EL (cell line): ENCODE measurements at regions not wholly inside any gene's neighbourhood (a gene's known extent, or its start where the extent isn't known, plus 50 kb on each side); places are given as distances from the start of the nearest gene placed in this dataset.

Source experiments
- DNase-seq: peaks from one replicate; pipeline ENCODE4 v3.0.0-alpha.2; 2016

DNA sequence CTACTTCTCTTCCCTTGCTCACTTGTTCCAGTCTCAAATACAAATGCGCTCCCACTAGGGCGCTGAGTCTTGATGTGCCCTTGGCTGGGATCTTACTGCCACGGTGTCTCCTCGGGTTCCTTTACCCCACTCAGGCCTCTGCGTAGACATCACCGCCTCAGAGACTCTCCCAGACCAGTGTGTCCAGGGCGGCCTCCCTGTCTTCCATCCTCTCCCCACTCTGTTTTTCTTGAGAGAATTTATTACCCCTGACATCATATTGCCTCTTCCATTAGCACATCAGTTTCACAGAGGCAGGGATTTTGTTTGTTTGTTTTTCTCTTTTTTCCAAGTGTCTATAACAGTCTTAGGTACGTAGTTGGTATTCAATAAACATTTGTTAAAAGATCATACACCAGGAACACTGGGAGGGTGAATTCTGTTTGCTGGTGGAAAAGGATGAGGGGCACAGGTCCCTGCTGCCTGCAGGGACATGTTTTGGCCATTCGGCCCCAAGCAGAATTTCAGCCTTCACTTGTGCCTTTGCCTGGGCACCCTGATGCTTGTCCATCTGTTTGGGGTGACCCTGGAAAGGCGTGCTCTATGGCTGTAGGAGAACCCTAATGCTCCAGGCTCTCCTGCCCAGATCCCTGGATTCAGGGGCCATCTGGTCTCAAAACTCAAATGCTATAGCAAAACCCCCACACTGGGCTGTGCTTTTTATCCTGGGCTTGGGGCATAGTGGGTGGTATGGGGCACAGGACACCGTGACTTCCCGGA lies 55.0 kb downstream of the RPL37A start:
- DNase-seq: no peak

DNA sequence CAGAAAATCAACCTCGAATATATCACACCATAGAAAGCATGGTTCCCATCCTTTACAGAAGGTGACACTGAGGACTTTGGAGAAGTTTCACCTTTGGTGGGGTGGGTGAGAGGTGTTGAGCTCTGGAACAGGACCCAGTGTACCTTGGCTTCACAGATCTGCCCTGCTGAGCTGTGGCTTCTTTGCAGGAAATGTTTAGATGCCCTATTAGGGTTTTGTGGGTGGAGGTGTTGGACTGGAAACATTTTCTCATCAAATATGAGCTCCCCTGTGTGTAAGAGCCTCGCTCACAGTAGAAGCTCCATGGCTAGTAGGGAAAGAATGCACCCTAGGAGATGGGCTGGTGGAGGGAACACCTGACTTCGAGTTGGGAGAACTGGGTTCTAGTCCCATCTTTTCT lies 55.6 kb downstream of the RPL37A start:
- no peak for DNase-seq

DNA sequence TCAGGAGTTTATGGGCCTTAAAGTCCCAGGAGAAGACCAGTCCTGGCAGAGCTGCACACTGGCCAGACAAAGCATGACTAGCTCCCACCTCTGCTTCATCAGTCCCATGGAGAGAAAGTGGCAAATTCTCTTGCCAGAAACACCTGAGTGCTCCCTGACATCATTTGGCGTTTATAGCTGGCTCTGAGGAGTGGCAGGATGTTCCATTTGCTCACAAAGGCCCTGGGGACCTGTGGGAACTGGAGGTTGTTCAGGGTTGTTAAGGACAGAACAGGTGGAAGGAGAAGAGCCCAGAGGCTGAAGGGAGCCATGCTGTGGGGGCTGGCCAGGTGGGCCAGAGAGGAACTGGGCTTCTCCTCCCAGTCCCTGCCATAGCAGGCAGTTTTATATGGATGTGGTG lies 56.1 kb downstream of the RPL37A start:
- no peak for DNase-seq

DNA sequence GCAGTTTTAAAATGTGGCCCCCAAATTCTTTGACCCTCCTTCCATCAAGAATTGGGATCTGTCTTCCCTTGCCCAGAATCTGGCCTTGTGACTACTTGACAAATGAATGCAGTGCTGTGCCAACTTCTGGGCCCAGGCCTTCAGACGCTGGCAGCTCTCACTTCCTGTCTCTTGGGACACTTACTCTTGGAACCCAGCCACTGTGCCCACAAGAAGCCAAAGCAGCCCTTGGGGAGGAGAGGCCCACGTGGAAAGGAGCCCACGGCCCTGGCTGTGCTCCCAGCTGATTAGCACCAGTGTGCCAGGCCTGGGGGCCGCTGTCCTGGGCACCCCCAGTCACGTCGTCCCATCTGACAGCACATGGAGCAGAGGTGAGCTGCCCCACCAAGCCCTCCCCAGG lies 56.6 kb downstream of the RPL37A start:
- peak; percentile 71 for DNase-seq

DNA sequence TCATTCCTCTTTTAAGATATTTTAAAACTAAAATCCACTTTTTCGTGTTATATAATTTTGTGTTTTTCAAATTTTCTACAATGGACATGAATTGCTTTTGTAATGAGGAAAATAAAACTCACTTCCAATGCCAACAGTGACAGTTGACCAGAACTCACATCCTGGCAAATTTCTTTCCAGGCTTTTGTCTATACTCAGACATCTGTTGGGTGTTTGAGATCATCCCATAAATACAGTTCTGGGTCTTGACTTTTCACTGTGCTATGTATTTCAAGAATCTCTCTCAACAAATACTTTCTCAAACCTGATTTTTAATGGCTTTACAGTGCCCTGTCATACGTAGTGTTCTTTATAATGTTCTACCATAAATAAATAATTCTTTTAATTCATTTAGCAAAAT lies 57.6 kb downstream of the RPL37A start:
- no peak for DNase-seq

DNA sequence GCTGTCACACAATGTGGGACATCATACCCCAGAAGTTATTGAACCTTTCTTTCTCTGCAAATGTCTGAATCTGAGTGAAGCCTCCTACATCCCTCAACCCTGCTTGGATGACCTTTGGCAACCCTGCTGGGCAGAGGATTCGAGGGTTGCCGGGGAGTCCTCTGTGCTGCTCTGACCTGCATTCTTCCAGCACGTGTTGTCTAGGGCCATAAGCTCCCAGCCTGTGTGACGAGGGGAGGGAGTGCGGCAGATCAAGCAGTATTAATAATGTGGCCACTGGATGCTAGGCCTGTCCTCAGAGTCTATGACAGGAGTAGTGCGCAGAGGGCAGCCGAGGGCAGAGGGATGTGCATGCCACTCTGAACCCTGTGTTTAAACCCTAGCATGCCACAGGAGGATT lies 58.8 kb downstream of the RPL37A start:
- DNase-seq: no peak

DNA sequence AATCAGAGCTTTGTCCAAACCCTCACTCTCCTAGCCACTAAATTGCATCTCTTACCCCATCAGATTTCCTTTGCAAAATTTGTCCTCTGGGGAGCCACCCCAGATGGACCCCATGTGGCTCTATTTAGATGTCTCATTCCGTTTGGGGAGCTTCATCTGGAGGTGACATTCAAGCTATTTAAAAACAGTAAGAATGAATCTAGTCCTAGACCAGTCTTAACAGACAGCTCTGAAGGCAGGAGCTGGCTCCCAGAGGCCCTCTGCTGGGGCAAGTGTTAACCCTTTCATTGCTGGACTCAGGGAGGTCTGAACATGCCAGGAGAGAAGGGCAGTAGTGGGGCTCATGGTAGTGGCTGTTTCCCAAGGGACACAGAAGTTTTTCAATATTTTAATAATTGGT lies 59.2 kb downstream of the RPL37A start:
- no peak for DNase-seq

DNA sequence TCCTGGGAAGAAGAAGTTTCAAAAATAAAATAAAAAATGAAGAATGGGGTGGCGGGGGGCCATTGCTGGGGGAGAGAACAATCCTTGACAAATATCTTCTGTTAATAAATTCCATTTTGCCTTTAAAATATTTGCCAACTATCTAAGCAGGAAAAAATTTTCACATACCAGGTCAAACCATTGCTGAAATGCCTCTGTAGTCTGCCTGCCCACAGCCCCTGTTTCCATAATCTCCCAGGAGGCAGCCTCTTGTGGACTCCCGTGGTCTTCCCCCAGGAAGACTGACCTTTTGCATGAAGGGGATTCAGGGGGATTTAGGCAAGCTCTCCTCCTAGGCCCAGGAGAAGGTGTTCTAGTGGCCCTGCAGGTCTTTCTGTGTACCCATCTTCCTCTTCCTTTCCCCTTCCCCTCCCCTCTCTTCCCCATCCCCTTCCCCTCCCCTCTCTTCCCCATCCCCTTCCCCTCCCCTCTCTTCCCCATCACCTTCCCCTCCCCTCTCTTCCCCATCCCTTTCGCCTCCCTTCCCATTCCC lies 61.0 kb downstream of the RPL37A start:
- no peak for DNase-seq

DNA sequence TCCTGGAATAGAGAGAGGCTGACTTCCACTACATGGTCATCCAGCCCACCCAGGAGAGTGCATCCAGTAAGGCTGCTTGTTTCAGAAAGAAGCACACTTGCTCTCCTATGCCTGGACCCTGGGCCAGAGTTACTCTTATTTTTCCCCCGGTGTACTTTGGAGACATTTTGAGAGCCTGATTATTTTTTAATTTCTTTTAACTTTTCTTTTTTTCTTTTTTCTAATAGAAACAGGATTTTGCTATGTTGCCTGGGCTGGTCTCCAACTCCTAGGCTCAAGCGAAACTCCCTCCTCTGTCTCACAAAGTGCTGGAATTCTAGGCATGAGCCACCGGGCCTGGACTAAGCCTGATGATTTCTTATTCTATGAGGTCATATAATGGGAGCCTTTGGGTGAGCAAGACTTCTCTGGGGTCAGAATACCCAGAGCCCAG lies 62.2 kb downstream of the RPL37A start:
- peak; percentile 60 for DNase-seq

DNA sequence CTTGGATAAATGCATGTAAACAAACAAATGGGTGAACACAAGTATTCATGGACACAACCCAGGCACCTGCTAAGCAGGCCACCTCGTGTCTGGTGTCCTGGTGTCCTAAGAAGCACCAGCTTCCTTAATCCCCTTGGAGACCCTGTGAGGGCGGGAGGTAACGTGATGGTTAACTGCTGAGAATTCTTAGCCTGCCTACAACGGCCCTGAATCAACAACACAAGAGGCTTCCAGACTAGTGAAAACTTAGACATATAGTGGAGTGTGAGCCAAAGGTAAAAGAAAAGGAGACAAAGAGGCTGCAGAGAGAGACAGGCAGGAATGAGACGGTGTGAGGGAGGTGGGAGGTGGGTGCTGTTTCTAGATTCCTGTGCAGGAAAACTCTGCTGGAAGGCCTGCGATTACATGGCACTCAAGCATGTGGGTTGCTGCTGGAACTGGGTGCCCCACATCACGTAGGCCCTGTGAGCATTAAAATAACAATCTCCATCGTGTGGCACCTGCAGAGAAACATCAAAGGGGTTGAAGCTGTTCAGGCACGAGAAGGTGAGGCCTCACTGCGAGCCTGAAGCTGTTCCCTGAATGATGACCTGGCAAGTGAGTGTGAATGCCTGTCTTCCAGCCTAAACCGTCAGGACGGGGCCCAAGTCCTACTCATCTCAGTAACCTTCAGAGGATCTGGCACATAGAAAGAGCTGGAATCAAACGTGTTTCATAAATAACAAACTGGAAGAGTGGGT lies 64.2 kb downstream of the RPL37A start:
- DNase-seq: no peak

DNA sequence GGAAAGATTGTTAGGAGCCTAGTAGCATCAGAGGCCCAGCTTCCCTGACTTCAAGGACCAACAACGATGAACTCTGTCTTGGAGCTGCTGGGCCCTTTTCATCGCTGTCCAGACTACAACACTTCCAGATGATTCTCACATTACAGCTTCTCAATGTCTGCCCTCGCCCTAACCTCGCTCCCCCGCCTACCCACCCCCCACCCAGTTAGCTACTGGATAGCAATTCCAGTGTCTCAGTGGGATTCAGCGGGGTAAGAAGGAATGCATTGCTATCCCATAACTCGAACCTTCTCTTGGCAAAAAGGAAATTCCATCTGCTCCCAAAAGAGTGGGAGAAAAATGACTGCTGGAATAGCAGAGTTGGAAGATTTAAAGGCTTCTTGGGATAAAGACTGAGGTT lies 65.0 kb downstream of the RPL37A start:
- DNase-seq: no peak

DNA sequence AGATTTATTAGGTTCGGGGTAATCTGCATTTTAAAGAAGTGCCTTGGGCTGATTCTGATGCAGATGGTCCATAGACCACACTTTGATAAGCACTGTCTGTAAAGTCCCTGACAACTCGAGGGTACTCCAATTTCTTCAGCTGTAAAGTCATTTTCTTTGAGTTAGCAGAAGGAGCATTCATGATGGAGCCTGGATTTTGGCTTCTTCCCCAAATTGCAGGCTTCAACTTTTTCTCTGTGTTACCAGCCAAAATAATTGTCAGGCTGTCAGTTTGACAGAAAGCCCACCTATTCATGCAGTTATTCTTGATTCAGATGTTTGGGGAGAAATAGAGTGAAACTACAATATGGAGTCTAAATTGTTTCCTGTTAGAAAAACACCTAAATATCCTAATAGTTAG lies 66.0 kb downstream of the RPL37A start:
- no peak for DNase-seq

DNA sequence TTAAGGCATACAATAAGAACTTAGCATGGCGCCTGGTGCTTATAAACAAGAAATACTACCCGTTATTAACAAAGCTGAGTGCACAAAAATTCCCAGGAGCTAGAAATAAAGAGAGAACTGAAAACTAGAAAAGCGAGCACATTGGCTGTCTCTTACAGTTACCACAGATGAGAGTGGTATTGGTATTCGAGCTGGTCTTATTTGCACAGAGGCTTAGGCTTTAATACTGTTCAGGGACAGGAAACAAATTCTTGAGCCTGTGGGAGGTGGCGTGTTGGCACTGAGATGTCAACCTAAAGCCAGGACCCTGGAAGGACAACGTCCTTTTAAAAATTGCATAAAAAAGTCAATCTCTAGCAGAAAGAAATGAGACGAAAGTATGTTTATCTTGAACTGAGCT lies 67.3 kb upstream of the IGFBP2 start:
- no peak for DNase-seq

DNA sequence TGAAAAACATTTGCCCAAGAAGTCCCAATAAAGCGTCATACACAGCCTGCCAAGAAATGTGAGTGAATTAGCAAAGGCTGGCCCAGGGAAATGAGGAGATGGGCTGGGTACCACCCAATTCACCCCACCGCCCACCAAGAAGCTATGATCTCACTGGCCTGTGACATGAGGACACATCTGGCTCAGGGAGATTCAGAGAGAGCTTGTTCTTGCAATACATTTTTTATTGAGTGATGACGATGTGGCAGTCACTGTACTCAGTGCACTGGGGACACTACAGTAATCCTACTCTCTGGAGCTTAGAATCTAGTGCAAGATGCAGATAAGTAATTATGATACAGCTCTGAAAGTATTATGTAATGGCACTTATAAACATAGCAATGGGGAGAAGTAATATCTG lies 64.6 kb upstream of the IGFBP2 start:
- no peak for DNase-seq

DNA sequence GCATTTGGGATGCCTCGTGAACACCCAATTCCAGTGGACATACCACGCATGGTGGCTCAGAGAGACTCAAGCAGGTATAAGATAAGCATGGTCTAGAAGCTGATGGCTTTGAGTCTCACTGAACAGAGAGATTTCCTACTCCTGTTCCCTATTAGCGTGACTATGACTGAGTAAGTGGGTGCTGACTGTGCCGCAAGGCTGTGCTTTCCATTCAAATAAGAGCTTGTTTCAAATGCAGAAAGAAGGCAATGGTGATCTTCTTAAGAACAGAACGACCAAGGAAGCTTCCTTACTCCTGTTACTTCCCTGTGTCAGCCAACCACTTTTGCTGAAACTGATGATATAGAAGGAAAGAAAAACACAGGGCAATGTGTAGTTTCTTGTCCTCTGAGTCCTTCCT lies 63.5 kb upstream of the IGFBP2 start:
- DNase-seq: no peak

DNA sequence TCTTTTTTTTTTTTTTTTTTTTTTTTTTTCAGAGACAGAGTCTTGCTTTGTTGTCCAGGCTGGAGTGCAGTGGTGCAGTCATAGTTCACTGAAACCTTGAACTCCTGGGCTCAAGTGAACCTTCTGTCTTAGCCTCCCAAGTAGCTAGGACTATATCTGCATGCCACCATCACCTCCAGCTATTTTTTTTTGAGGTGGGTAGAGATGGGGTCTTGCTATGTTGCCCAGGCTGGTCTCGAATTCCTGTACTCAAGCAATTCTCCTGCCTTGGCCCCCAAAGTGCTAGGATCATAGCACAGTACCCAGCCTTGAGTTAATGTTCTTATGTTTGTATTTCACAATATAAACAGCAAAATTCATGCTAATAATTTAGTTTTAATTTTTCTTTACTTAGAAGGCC lies 62.9 kb upstream of the IGFBP2 start:
- no peak for DNase-seq

DNA sequence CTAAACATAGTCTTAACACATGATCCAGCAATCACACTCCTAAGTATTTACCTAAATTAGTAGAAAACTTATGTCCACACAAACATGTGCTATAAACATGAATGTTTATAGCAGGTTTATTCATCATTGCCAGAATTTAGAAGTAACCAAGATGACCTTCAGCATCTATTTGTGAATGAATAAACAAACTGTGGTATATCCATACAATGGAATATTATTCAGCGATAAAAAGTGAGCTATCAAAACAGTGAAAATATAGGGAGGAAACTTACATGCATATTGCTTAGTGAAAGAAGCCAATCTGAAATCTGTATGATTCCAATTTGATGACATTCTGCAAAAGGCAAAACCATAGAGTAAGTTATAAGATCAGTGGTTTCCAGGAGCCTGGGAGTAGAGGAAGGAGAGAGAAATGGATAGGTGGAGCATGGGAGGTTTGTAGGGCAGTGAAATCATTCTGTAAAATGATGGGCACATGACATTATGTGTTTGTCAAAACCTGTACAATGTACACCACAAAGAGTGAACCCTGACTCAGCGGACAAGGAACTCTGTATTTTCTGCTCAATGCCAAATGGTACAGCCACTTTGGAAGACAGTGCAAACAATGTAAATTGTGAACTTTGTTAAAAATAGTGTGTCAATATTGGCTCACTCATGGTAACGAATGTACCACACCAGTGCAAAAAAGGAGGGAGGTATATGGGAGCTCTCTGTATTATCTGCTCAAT lies 61.9 kb upstream of the IGFBP2 start:
- no peak for DNase-seq

DNA sequence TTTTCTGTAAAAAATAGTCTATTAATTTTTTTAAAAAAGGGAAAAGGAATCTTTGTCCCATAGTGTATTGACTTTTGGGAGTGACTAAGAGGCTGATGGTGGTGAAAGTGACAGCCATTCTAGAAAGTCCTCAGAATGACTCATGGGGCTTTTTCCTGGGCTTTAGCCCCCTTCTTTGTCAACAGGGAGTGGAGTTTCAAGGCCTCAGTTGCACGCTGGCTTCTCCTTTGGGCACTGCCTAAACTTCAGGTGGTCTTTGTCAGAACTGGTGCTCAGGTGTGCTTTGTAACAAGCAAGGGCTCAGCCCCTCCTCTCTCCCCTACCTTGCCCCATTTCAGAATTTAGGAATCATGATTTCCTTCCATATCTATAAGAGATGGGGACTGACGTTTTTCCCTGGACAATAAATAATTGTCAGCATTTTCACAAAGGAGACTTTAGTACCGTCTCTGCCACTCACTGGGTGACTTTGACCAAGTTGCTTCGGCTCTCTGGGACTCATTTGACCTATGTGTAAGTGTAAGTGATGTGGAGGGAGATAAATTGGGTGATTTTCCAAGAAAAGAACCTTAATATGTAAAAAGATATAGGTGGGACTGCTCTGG lies 61.2 kb upstream of the IGFBP2 start:
- DNase-seq: no peak

DNA sequence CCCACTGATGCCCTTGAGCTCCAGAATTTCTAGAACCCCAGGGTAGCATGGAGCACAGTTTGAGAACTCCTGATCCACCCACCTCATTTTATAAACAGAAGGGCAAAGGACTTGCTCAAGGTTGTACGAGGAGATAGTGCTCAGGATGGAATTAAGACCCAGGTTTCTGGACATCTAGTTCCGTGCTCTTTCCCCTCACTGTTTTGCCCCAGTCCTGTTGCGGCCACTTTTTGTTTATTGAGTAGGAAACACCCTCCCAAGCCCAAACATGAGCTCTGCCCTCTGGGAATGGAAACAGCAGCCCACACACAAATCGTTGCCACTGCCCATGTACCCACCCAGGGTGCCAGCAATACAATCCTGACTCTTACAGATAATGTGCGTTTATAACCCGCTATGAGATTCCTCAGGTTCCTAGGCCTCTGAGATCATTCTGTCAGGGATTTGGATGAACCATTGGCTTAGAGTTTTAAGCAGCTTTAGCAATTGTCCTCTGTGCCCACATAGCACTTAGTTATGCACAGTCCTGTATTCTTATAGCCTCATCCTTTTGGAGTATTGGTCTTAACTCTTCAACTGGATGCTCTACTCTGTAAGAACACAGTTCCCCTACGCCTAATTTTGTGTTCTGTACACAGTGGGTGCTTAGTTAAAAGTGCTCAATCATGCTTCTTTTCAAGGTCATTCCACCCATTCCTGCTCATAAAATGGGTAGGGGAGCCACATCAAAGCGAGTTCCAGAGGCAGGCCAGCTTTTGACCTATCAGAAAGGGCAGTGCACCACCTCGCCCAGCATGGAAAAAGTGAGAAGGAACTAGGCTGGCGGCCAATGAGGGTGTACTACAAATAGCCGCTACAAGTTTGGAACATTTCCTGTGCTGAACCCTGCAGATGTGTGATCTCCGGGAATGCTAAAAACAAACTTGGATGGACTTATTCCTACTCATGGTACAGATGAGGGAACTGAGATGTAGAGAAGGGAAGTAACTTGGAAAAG lies 60.3 kb upstream of the IGFBP2 start:
- no peak for DNase-seq

DNA sequence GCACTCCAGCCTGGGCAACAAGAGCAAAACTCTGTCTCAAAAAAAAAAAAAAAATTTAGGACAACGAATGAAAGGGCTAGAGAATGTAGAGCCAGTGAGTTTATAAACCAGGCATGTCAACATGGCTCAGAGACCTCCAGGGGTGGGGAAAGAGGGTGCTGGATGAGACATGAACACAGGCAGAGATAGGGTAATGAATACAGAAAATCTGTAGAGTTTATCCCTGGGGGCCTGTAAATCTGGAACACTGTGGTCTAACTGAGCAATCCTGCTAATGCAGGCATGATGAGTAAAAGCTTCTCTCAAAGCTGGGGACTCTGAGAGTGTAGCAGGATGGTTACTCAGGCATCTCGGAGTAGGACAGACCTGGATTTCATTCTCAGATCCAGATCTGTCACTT lies 59.2 kb upstream of the IGFBP2 start:
- peak; percentile 30 for DNase-seq

DNA sequence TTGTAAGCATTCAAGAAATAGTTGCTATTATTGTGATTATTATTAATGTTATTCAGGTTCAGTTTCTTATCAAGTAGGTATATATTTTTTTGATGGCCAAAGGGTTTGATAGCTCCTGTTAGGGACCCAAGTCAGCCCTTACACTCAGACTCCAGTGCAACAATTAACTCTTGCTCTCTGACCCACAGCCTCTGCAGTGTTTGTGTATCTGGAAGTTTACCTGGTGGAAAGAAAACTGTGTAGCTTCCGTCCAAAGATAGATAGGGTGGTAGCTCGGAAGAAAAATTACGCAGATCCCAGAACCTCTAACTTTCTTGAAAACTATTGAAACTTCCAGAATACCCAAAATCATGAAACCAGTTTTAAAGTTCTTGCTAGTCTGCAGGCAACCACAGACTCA lies 58.6 kb upstream of the IGFBP2 start:
- DNase-seq: no peak

DNA sequence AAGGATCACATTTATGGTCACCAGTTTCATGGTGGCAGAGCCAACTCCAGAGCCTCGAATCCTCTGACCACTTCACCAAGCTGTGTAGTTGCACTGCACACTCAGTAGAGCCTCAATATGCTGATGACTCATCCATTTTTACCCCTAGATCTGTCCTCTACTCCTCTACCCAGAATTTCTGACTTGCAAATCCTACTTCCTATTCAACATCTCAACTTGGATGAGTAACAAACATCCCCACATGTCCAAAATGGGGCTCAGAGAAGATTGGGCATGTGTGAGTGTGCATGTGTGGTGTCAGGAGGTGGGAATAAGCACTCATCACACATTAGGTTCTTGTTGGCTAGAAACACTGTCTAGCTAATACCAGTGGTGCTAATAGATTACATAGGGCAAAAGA lies 57.8 kb upstream of the IGFBP2 start:
- no peak for DNase-seq
